ENCODE measurements at regions not wholly inside any gene's neighbourhood (a gene's known extent, or its start where the extent isn't known, plus 50 kb on each side); places are given as distances from the start of the nearest gene placed in this dataset.

GRCh38 chr18:53747210-53747609, 477.3 kb downstream of the MBD2 start:
- TF ChIP-seq CTCF (IDR thresholded peaks at IDR 0.05) (no peak), POLR2A (IDR thresholded peaks at IDR 0.05) (no peak), POLR2AphosphoS5 (IDR thresholded peaks at IDR 0.05; ENCODE audit: insufficient read depth in 1 of 2, low read depth in 1 of 2) (no peak)
